Activated CD8-positive, alpha-beta T cell treated with anti-CD3 and anti-CD28 coated beads for 36 hours (primary cell): ENCODE measurements at regions not wholly inside any gene's neighbourhood (a gene's known extent, or its start where the extent isn't known, plus 50 kb on each side); places are given as distances from the start of the nearest gene placed in this dataset.

Experiments
- ATAC-seq: fragments of 200-7000 bp; cut with Tn5 transposase; one replicate; pipeline ENCODE4 v1.10.0; 2021; ENCODE audit warnings: mild to moderate bottlenecking, moderate library complexity
- CTCF ChIA-PET: fragments of 350-600 bp; sonication (Branson Sonifier 250); formaldehyde crosslinking; loops from one replicate; lab custom pipeline; 2021; ENCODE audit warnings: antibody characterized with exemption; lab: Charles Lee
- POLR2A ChIA-PET: fragments of 350-600 bp; sonication (Branson Sonifier 250); formaldehyde crosslinking; loops from one replicate; lab custom pipeline; 2021; ENCODE audit warnings: antibody characterized with exemption; lab: Charles Lee
- DNase-seq: peaks from one replicate; pipeline ENCODE4 v3.0.0-alpha.2; 2020
- H3K27ac Mint-ChIP-seq: one replicate; pipeline ENCODE4 v1.8.0; 2021; ENCODE audit warnings: mild to moderate bottlenecking, mixed read lengths
- H3K27me3 Mint-ChIP-seq: one replicate; pipeline ENCODE4 v1.8.0; 2021; ENCODE audit warnings: mixed read lengths
- H3K36me3 Mint-ChIP-seq: one replicate; pipeline ENCODE4 v1.8.0; 2021; ENCODE audit warnings: low read depth, mixed read lengths
- H3K4me1 Mint-ChIP-seq: one replicate; pipeline ENCODE4 v1.8.0; 2021; ENCODE audit warnings: low read depth, mixed read lengths
- H3K4me3 Mint-ChIP-seq: one replicate; pipeline ENCODE4 v1.8.0; 2021; ENCODE audit warnings: mild to moderate bottlenecking, moderate library complexity, mixed read lengths
- H3K9me3 Mint-ChIP-seq: one replicate; pipeline ENCODE4 v1.8.0; 2021; ENCODE audit warnings: mixed read lengths
- CTCF ChIP-seq: fragments of 200-600 bp; IDR thresholded peaks from one replicate; pipeline ENCODE4 v1.8.0; 2022; ENCODE audit warnings: antibody characterized with exemption, mild to moderate bottlenecking
- intact Hi-C: fragments of 100-400 bp; cut with micrococcal nuclease; formaldehyde crosslinking; loops from one replicate; pipeline ENCODE4 v1.10.0; 2022

GRCh38 chr1:90472775-90473174 is 244.3 kb downstream of the BARHL2 start:
- ChIA-PET CTCF (no interaction called here), POLR2A (no interaction called here)
- Mint-ChIP-seq H3K27ac (no peak overlapping the region), H3K36me3 (no peaks in the 10 kb centered on the region), H3K4me1 (no peaks in the 10 kb centered on the region), H3K4me3 (no peak overlapping the region), H3K27me3 (no peaks in the 10 kb centered on the region), H3K9me3 (no peaks in the 10 kb centered on the region)
- intact Hi-C loops = no loop called here
- no peak for TF ChIP-seq CTCF
- ATAC-seq (no peak), DNase-seq (no peak)

DNA sequence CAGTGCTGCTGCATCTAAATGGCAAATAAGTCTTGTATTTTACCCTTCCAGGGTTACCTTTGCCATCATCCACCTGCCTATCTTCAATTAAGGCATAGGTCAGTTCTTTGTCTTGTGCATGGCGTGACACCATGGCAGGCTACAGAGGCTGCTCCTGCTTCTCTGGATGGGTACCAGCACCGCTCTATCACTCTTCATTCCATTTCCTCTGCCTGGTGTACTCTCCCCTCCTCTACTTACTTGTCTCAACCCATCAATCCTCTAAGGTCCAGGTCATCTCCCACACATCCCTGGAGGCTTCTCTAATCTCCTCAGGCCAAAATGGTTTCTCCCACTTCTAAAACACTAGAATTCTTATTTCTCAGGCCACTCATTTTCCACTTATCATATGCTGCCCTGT is 257.5 kb downstream of the BARHL2 start:
- intact Hi-C loops = no loop called here
- POLR2A ChIA-PET = no interaction called here
- ATAC-seq = no peak
- H3K9me3 Mint-ChIP-seq = no peaks in the 10 kb centered on the region
- no peaks in the 10 kb centered on the region for H3K36me3 Mint-ChIP-seq
- no peak overlapping the region for H3K27ac Mint-ChIP-seq
- no peaks in the 10 kb centered on the region for H3K4me1 Mint-ChIP-seq
- no peak for TF ChIP-seq CTCF
- H3K27me3 Mint-ChIP-seq = peaks cover 1% of the 10 kb centered on the region
- DNase-seq = no peak
- no peak overlapping the region for H3K4me3 Mint-ChIP-seq
- CTCF ChIA-PET = interaction anchor here (0.6 kb wide), 1 partner anchor 8 kb away, joined by 3 read pairs; no protein-coding TSS in a partner anchor

GRCh38 chr1:90457985-90458384 is 259.1 kb downstream of the BARHL2 start:
- H3K4me1 Mint-ChIP-seq = no peaks in the 10 kb centered on the region
- DNase-seq (no peak), ATAC-seq (no peak)
- no peaks in the 10 kb centered on the region for H3K9me3 Mint-ChIP-seq
- TF ChIP-seq CTCF = no peak
- POLR2A ChIA-PET = no interaction called here
- CTCF ChIA-PET = no interaction called here
- H3K27me3 Mint-ChIP-seq = peaks cover 1% of the 10 kb centered on the region
- intact Hi-C loops = no loop called here
- no peak overlapping the region for H3K4me3 Mint-ChIP-seq
- H3K27ac Mint-ChIP-seq = no peak overlapping the region
- H3K36me3 Mint-ChIP-seq = no peaks in the 10 kb centered on the region

DNA sequence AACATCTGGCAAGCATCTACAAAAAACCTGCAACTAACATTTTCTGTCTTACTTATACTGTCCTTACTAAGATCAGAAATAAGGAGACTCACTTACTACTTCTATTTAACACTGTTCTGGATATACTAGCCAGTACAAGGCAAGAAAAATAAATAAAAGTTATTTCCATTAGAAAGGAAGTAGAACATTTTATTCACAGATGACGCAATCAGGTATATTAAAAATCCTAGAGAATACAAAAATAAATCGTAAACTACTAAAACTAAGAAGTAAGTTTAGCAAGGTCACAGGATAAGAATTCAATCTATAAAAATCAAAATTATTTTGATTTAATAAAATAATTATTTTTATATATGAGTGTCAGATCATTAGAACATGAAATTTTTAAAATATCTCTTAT is 264.6 kb downstream of the BARHL2 start:
- ChIA-PET POLR2A (no interaction called here), CTCF (no interaction called here)
- Mint-ChIP-seq H3K4me1 (no peaks in the 10 kb centered on the region), H3K36me3 (no peaks in the 10 kb centered on the region), H3K27me3 (peaks cover 2% of the 10 kb centered on the region), H3K27ac (no peak overlapping the region), H3K4me3 (no peak overlapping the region), H3K9me3 (no peaks in the 10 kb centered on the region)
- ATAC-seq = no peak
- DNase-seq = no peak
- intact Hi-C loops = no loop called here
- no peak for TF ChIP-seq CTCF

DNA sequence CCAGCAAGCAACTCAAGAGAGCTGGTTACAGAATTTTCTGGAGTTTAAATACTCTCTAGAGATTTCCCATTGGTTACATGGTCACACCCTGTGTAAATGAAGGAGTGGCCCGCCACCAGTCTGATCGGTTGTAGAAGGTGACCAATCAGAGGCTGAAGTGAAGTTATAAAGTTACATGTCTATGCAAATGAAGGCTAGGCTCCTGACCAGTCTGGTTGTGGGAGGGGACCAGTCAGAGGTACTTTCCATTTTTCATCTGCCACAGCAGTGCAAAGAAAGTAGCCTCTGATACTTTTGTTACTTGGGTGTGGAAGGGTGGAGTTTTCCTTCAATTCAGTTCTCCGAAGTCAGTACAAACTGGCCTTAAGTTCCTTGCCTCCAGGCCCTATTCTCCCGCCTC is 273.7 kb downstream of the BARHL2 start:
- ChIA-PET CTCF (no interaction called here), POLR2A (no interaction called here)
- no peaks in the 10 kb centered on the region for H3K4me1 Mint-ChIP-seq
- TF ChIP-seq CTCF = no peak
- H3K36me3 Mint-ChIP-seq = no peaks in the 10 kb centered on the region
- H3K9me3 Mint-ChIP-seq = no peaks in the 10 kb centered on the region
- no peak overlapping the region for H3K27ac Mint-ChIP-seq
- H3K4me3 Mint-ChIP-seq = no peak overlapping the region
- intact Hi-C loops = no loop called here
- ATAC-seq (no peak), DNase-seq (no peak)
- H3K27me3 Mint-ChIP-seq = peaks cover 2% of the 10 kb centered on the region
